Lower leg skin (tissue), 4 donors: ENCODE measurements at regions not wholly inside any gene's neighbourhood (a gene's known extent, or its start where the extent isn't known, plus 50 kb on each side); places are given as distances from the start of the nearest gene placed in this dataset.
"Not testable (repeated sequence)": the region's sequence is repeated elsewhere in the genome, so short reads cannot be mapped to it uniquely, and the experiment has no call there.

ENCODE experiments used
- DNase-seq, 2 donors: peaks; one replicate each; pipeline ENCODE4 v3.0.0-alpha.2; 2019; ENCODE audit warnings: low spot score in 2 of 2
- H3K4me3 ChIP-seq: fragments of 200-600 bp; sonication (generic); 2 replicates; pipeline ENCODE4 v1.5.1; 2017; ENCODE audit warnings: mild to moderate bottlenecking, low read depth; ENCODE audit not compliant: poor library complexity, severe bottlenecking
- POLR2A ChIP-seq, 2 donors: fragments of 450-650 bp; IDR thresholded peaks; one replicate each; pipeline ENCODE4 v1.6.1; 2016 to 2017; ENCODE audit warnings: antibody characterized with exemption in 2 of 2, mild to moderate bottlenecking in 1 of 2, moderate library complexity in 1 of 2
- WGBS, 2 donors: methylation state at CpG; one replicate each; pipeline ENCODE4 v1.1.5; 2018; 5-methylcytosine and 5-hydroxymethylcytosine counted together
- intact Hi-C: fragments of 100-400 bp; cut with DNase I; formaldehyde crosslinking; loops from one replicate; pipeline ENCODE4 v1.15.0; 2023; ENCODE audit warnings: low total_unique reads
- TF ChIP-seq, protein P1 (sequence below), 3 donors: fragments of 450-650 bp; IDR thresholded peaks; one replicate each; pipeline ENCODE4 v1.5.1; 2016; ENCODE audit warnings: antibody characterized with exemption in 3 of 3, mild to moderate bottlenecking in 3 of 3, moderate library complexity in 2 of 3

DNA sequence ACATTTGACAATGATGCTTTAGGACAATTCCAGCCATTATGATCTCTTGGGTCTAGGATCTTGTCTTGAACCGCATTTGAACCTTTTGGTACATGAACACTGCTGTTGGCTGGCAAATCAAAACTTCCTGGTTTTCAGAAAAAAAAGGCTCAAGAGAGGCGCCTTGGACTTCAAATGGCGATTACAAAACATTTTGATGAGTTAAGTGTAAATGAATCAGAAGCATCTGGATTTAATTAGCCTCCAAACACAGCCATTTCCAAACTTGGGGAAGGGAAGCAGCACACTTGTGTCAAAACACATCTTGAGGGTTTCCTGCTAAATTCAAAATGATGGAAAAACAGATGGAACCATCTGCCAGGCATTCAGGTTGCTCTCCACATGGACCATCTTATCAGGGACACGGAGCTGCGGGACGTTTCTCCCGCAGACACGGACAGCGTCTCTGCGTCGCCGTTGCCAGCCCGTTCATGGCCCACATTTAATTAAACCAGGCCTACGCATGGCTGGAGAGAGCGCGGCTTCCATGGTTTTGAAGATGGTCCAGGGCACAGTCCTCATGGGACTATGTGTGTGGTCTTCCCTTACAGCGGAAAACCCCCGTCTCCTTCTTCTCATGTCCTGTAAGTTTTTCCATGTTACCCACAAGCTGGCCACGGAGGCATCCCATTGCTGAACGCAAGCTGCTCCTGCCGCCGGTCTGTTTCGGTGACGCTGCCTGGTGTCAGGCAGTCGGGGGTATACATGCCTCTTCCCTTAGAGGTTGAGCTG, 55.8 kb upstream of the PTCH1 start:
- no peak overlapping the region for H3K4me3 ChIP-seq
- 59 to 80% methylated on average over 25 of the region's 25 CpGs for WGBS, 2 donors
- intact Hi-C loops, result no loop called here
- DNase-seq, result peak in 1 of 2 donors; percentile 32
- TF ChIP-seq, protein P1, sequence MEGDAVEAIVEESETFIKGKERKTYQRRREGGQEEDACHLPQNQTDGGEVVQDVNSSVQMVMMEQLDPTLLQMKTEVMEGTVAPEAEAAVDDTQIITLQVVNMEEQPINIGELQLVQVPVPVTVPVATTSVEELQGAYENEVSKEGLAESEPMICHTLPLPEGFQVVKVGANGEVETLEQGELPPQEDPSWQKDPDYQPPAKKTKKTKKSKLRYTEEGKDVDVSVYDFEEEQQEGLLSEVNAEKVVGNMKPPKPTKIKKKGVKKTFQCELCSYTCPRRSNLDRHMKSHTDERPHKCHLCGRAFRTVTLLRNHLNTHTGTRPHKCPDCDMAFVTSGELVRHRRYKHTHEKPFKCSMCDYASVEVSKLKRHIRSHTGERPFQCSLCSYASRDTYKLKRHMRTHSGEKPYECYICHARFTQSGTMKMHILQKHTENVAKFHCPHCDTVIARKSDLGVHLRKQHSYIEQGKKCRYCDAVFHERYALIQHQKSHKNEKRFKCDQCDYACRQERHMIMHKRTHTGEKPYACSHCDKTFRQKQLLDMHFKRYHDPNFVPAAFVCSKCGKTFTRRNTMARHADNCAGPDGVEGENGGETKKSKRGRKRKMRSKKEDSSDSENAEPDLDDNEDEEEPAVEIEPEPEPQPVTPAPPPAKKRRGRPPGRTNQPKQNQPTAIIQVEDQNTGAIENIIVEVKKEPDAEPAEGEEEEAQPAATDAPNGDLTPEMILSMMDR (IDR thresholded peaks at IDR 0.05), result no peak
- no peak for TF ChIP-seq POLR2A (IDR thresholded peaks at IDR 0.05)

DNA sequence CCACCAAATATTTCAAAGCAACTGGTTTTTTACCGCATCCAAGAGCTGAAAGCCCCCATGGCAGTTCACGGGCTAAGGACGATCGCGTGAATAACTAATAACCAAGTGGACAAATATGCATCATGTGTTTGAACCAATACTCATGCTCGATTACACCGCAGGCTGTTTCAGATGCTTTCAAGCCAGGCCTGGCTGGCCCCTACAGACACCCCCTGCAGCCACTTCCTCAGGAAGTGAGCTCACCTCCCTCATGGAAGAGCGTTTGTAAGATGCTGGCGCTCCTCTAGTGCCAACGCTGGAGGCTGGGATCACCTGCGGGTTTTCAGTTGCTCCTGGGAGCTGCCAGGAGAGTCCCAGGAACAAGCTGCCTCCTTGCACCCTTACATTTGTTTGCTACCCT, 53.9 kb upstream of the PTCH1 start:
- DNase-seq, result no peak
- H3K4me3 ChIP-seq, result no peak overlapping the region
- TF ChIP-seq POLR2A (IDR thresholded peaks at IDR 0.05), result no peak
- intact Hi-C loops, result no loop called here
- WGBS, 2 donors, result 66 to 68% methylated on average over 11 of the region's 11 CpGs

DNA sequence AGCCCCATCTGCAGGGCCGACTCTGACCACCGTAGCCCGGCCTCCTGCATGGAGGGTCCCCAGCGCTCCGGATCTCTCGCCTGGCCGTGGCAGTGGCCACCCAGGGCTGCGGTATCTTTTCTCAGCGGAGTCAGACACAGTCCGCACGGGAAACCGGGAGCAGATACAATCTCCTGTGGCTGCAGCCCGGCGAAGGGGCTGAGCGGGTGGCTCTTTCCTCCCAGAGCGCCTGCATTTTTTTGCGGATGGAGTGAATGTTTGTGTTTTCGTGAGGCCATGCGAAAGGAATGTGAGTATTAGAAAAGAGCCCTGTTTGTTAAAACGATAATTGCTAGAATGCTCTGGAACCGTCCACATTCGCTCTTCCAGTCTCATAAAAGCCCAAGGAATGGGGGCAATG, 53.4 kb upstream of the PTCH1 start:
- intact Hi-C loops, result no loop called here
- TF ChIP-seq POLR2A (IDR thresholded peaks at IDR 0.05), result no peak
- TF ChIP-seq, protein P1 (IDR thresholded peaks at IDR 0.05), result no peak
- DNase-seq, result peak in 1 of 2 donors; percentile 77
- 44 to 63% methylated on average over 14 to 22 of the region's 22 CpGs for WGBS, 2 donors
- no peak overlapping the region for H3K4me3 ChIP-seq

DNA sequence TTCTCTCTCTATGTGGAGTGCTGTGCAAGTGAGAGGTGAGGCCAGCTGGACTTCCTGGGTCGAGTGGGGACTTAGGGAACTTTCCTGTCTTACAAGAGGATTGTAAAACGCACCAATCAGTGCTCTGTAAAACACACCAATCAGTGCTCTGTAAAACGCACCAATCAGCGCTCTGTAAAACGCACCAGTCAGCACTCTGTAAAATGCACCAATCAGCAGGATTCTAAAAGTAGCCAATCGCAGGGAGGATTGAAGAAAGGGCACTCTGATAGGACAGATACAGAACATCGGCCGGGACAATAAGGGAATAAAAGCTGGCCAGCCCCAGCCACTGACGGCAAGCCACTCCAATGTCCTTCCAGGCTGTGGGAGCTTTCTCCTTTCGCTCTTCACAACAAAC, 52.0 kb upstream of the PTCH1 start:
- intact Hi-C loops, result not testable (repeated sequence)
- WGBS, 2 donors, result 91 to 93% methylated on average over 10 of the region's 10 CpGs

More for the DNA sequence above, 52.0 kb upstream of the PTCH1 start:
- not testable (repeated sequence) for DNase-seq, H3K4me3 ChIP-seq
